DND-41 (cell line): ENCODE measurements at regions not wholly inside any gene's neighbourhood (a gene's known extent, or its start where the extent isn't known, plus 50 kb on each side); places are given as distances from the start of the nearest gene placed in this dataset.

ENCODE experiments used
- ATAC-seq: fragments of 200-7000 bp; cut with Tn5 transposase; 3 replicates; pipeline ENCODE4 v1.9.1; 2021; ENCODE audit warnings: low read depth; ENCODE audit not compliant: insufficient read depth
- DNase-seq: peaks from one replicate; pipeline ENCODE4 v3.0.0-alpha.2; 2020
- H2AFZ ChIP-seq: 2 replicates; pipeline ENCODE4 v1.6.0; 2012; ENCODE audit warnings: low read depth, low read length
- H3K27ac ChIP-seq: 2 replicates; pipeline ENCODE4 v1.5.1; 2012; ENCODE audit warnings: low read length, inconsistent platforms
- H3K27me3 ChIP-seq: fragments of 200-600 bp; sonication (generic); 2 replicates; pipeline ENCODE4 v1.6.0; 2012; ENCODE audit warnings: low read length, mild to moderate bottlenecking, inconsistent platforms; ENCODE audit not compliant: insufficient read depth, poor library complexity
- H3K36me3 ChIP-seq: 2 replicates; pipeline ENCODE4 v1.5.1; 2012; ENCODE audit warnings: low read length, inconsistent platforms; ENCODE audit not compliant: insufficient read depth
- H3K4me1 ChIP-seq: 2 replicates; pipeline ENCODE4 v1.5.1; 2012; ENCODE audit warnings: mild to moderate bottlenecking, low read length; ENCODE audit not compliant: insufficient read depth
- H3K4me2 ChIP-seq: 2 replicates; pipeline ENCODE4 v1.6.0; 2012; ENCODE audit warnings: mild to moderate bottlenecking, moderate library complexity, low read length, inconsistent platforms; ENCODE audit not compliant: insufficient read depth
- H3K4me3 ChIP-seq, 2 experiments: fragments of 200-600 bp in 1 of 2; shearing (Covaris generic) in 1 of 2; 2 replicates each; pipeline ENCODE4 v1.5.1; 2012 to 2016; ENCODE audit warnings: inconsistent platforms in 2 of 2, low read length in 2 of 2, mild to moderate bottlenecking in 2 of 2, low read depth in 1 of 2, moderate library complexity in 1 of 2
- H3K79me2 ChIP-seq: 2 replicates; pipeline ENCODE4 v1.6.0; 2012; ENCODE audit warnings: low read length, inconsistent platforms; ENCODE audit not compliant: insufficient read depth
- H3K9ac ChIP-seq: 2 replicates; pipeline ENCODE4 v1.6.0; 2012; ENCODE audit warnings: low read depth, mild to moderate bottlenecking, inconsistent platforms, low read length, moderate library complexity
- H3K9me3 ChIP-seq: 2 replicates; pipeline ENCODE4 v1.5.1; 2012; ENCODE audit warnings: low read length, moderate library complexity, mild to moderate bottlenecking, inconsistent platforms; ENCODE audit not compliant: insufficient read depth, severe bottlenecking
- H4K20me1 ChIP-seq: 2 replicates; pipeline ENCODE4 v1.6.0; 2012; ENCODE audit warnings: low read length; ENCODE audit not compliant: insufficient read depth
- EZH2 ChIP-seq: IDR thresholded peaks from 3 replicates; pipeline ENCODE4 v1.6.1; 2012; ENCODE audit warnings: borderline replicate concordance, low read depth, mild to moderate bottlenecking, moderate library complexity, low read length, inconsistent platforms; ENCODE audit not compliant: severe bottlenecking
- TF ChIP-seq, protein P1 (sequence below): IDR thresholded peaks from 2 replicates; pipeline ENCODE4 v1.5.1; 2012; ENCODE audit warnings: borderline replicate concordance, low read length, moderate library complexity, mild to moderate bottlenecking; ENCODE audit not compliant: poor library complexity, severe bottlenecking; ENCODE audit errors: extremely low read depth

DNA sequence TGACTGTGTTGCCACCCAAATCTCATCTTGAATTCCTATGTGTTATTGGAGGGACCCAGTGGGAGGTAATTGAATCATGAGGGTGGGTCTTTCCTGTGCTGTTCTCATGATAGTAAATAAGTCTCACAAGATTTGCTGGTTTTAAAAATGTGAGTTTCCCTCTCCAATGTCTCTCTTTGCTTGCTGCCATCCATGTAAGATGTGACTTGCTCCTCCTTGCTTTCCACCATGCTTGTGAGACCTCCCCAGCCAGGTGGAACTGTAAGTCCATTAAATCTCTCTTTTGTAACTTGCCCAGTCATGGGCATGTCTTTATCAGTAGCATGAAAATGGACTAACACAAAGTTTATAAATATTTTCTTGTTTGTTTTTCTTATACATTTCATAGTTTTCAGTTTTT, 990.5 kb upstream of the CITED2 start:
- Histone ChIP-seq H3K4me2 (no peak overlapping the region), H3K9me3 (peaks cover 7% of the 10 kb centered on the region), H3K4me3 (no peak overlapping the region), H3K4me1 (no peaks in the 10 kb centered on the region), H4K20me1 (no peaks in the 10 kb centered on the region), H3K79me2 (no peaks in the 10 kb centered on the region), H3K27me3 (no peaks in the 10 kb centered on the region), H3K9ac (no peak overlapping the region), H3K27ac (no peak overlapping the region), H2AFZ (no peak overlapping the region), H3K36me3 (no peaks in the 10 kb centered on the region)
- DNase-seq (no peak), ATAC-seq (no peak)
- TF ChIP-seq EZH2, result no peak
- TF ChIP-seq, protein P1, sequence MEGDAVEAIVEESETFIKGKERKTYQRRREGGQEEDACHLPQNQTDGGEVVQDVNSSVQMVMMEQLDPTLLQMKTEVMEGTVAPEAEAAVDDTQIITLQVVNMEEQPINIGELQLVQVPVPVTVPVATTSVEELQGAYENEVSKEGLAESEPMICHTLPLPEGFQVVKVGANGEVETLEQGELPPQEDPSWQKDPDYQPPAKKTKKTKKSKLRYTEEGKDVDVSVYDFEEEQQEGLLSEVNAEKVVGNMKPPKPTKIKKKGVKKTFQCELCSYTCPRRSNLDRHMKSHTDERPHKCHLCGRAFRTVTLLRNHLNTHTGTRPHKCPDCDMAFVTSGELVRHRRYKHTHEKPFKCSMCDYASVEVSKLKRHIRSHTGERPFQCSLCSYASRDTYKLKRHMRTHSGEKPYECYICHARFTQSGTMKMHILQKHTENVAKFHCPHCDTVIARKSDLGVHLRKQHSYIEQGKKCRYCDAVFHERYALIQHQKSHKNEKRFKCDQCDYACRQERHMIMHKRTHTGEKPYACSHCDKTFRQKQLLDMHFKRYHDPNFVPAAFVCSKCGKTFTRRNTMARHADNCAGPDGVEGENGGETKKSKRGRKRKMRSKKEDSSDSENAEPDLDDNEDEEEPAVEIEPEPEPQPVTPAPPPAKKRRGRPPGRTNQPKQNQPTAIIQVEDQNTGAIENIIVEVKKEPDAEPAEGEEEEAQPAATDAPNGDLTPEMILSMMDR, result no peak

DNA sequence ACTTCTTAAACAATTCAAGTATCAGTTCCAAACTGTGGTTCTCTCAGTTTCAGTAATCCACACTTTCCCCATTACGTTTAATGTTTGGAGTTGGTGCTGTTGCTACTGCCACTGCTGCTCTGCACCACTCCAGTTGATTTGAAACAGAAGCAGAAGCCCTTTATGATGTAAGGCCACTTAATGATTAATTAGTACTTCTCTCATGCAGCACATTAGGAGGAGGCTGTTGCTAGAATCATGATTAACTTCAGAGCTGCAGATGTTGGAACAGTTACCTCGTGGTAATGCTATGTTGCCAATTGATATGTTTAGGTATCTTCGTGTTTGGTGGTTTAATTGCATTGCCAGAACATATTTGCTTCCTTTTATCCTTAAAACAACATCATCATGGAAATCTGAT, 986.2 kb upstream of the CITED2 start:
- Histone ChIP-seq H4K20me1 (no peaks in the 10 kb centered on the region), H3K9ac (no peak overlapping the region), H3K27ac (no peak overlapping the region), H2AFZ (no peak overlapping the region), H3K9me3 (peaks cover 7% of the 10 kb centered on the region), H3K36me3 (no peaks in the 10 kb centered on the region), H3K4me3 (no peak overlapping the region), H3K27me3 (no peaks in the 10 kb centered on the region), H3K79me2 (no peaks in the 10 kb centered on the region), H3K4me2 (no peak overlapping the region), H3K4me1 (no peaks in the 10 kb centered on the region)
- TF ChIP-seq, protein P1, result no peak
- TF ChIP-seq EZH2, result no peak
- ATAC-seq, result no peak
- no peak for DNase-seq

DNA sequence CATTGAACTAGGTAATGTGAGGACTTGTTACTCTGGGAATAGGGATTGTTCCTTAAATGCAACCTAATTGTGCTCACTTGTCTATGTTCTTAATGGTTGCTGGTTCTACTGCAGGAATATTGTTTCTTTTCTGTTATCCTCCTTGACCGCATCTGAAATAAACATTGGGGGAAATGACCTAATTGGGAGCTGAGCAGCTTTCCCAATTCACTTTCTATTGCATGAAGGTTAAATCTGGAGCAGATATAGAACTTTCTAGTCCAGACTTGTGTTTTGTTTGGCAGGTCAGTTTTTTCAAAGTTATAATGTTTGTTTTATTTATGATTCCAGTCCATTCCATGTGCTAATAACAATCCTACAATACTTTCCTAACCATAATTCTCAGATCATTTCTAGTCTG, 981.0 kb upstream of the CITED2 start:
- H3K4me1 ChIP-seq, result no peaks in the 10 kb centered on the region
- H3K4me3 ChIP-seq, result no peak overlapping the region
- no peak overlapping the region for H3K9ac ChIP-seq
- DNase-seq, result no peak
- no peaks in the 10 kb centered on the region for H4K20me1 ChIP-seq
- H2AFZ ChIP-seq, result no peak overlapping the region
- ATAC-seq, result no peak
- no peaks in the 10 kb centered on the region for H3K79me2 ChIP-seq
- no peak overlapping the region for H3K27ac ChIP-seq
- no peaks in the 10 kb centered on the region for H3K9me3 ChIP-seq
- no peaks in the 10 kb centered on the region for H3K36me3 ChIP-seq
- no peak overlapping the region for H3K4me2 ChIP-seq
- TF ChIP-seq, protein P1, result no peak
- TF ChIP-seq EZH2, result no peak
- no peaks in the 10 kb centered on the region for H3K27me3 ChIP-seq

DNA sequence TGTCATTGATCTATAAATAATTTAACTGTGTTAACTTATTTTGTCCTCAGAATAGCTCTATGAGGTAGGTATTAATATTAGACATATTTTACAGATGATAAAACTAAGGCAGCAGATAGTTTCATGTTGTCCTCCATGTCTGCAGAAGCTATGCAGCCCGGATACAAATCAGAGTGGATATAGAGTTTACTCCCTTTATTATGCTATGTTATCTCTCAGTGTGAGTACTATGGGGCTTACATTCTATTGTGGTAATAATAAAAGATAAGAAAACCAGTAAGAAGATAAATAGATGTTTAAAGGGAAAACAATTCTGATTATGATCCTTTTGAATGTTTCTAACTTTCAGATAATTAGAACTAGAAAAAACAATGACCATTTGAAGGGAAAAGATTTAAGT, 979.8 kb upstream of the CITED2 start:
- TF ChIP-seq, protein P1, result no peak
- TF ChIP-seq EZH2, result no peak
- no peak overlapping the region for H3K4me3 ChIP-seq
- H2AFZ ChIP-seq, result no peak overlapping the region
- H3K4me2 ChIP-seq, result no peak overlapping the region
- DNase-seq, result no peak
- no peaks in the 10 kb centered on the region for H3K79me2 ChIP-seq
- H3K27ac ChIP-seq, result no peak overlapping the region
- H3K27me3 ChIP-seq, result no peaks in the 10 kb centered on the region
- no peak for ATAC-seq
- no peaks in the 10 kb centered on the region for H3K4me1 ChIP-seq
- no peaks in the 10 kb centered on the region for H3K36me3 ChIP-seq
- H3K9ac ChIP-seq, result no peak overlapping the region
- no peaks in the 10 kb centered on the region for H4K20me1 ChIP-seq
- no peaks in the 10 kb centered on the region for H3K9me3 ChIP-seq
